GM23338 (cell line): ENCODE measurements at regions not wholly inside any gene's neighbourhood (a gene's known extent, or its start where the extent isn't known, plus 50 kb on each side); places are given as distances from the start of the nearest gene placed in this dataset.

ENCODE experiments used
- ATAC-seq: fragments of 200-7000 bp; cut with Tn5 transposase; 3 replicates; pipeline ENCODE4 v1.9.1; 2020
- DNase-seq: peaks from one replicate; pipeline ENCODE4 v3.0.0-alpha.2; 2015; ENCODE audit warnings: low spot score
- H2AFZ ChIP-seq: fragments of 200-600 bp; sonication (generic); 2 replicates; pipeline ENCODE4 v1.8.0; 2016; ENCODE audit warnings: antibody characterized with exemption, mild to moderate bottlenecking, moderate library complexity
- H3F3A ChIP-seq: fragments of 200-600 bp; sonication (generic); replicated peaks from 2 replicates; pipeline ENCODE4 v1.8.0; 2017; ENCODE audit warnings: antibody characterized with exemption, mixed run types, low read depth
- H3K27ac ChIP-seq: fragments of 200-600 bp; sonication (generic); 2 replicates; pipeline ENCODE4 v1.6.1; 2016; ENCODE audit warnings: low read depth
- H3K27me3 ChIP-seq: fragments of 200-600 bp; sonication (generic); 2 replicates; pipeline ENCODE4 v1.8.0; 2016; ENCODE audit warnings: mild to moderate bottlenecking, mixed run types, moderate library complexity; ENCODE audit not compliant: insufficient read depth
- H3K36me3 ChIP-seq: fragments of 200-600 bp; sonication (generic); 2 replicates; pipeline ENCODE4 v1.8.0; 2016; ENCODE audit warnings: mild to moderate bottlenecking; ENCODE audit not compliant: insufficient read depth
- H3K4me1 ChIP-seq: fragments of 200-600 bp; sonication (generic); 2 replicates; pipeline ENCODE4 v1.8.0; 2016; ENCODE audit warnings: mild to moderate bottlenecking, moderate library complexity; ENCODE audit not compliant: insufficient read depth
- H3K4me2 ChIP-seq: fragments of 200-600 bp; sonication (generic); 2 replicates; pipeline ENCODE4 v1.7.1; 2017; ENCODE audit warnings: mixed run types
- H3K4me3 ChIP-seq: fragments of 200-600 bp; sonication (generic); 2 replicates; pipeline ENCODE4 v1.6.1; 2016; ENCODE audit warnings: mixed run types
- H3K79me2 ChIP-seq: fragments of 200-600 bp; sonication (generic); replicated peaks from 2 replicates; pipeline ENCODE4 v1.8.0; 2017; ENCODE audit warnings: mild to moderate bottlenecking; ENCODE audit not compliant: insufficient read depth
- H3K9me2 ChIP-seq: fragments of 200-600 bp; sonication (generic); 2 replicates; pipeline ENCODE4 v1.8.0; 2017; ENCODE audit not compliant: insufficient read depth
- H4K20me1 ChIP-seq: fragments of 200-600 bp; sonication (generic); replicated peaks from 2 replicates; pipeline ENCODE4 v1.8.0; 2017; ENCODE audit warnings: mild to moderate bottlenecking; ENCODE audit not compliant: insufficient read depth
- H3K27ac Mint-ChIP-seq: 2 replicates; pipeline ENCODE4 v1.8.0; 2020; ENCODE audit warnings: inconsistent platforms, mild to moderate bottlenecking, moderate library complexity, mixed read lengths
- H3K27me3 Mint-ChIP-seq: 3 replicates; pipeline ENCODE4 v1.8.0; 2022; ENCODE audit warnings: low read depth, mild to moderate bottlenecking, moderate library complexity, mixed read lengths, inconsistent platforms; ENCODE audit not compliant: insufficient read depth, poor library complexity
- H3K36me3 Mint-ChIP-seq: 3 replicates; pipeline ENCODE4 v1.8.0; 2021; ENCODE audit warnings: low read depth, mild to moderate bottlenecking, inconsistent platforms, moderate library complexity, mixed read lengths
- H3K4me1 Mint-ChIP-seq: 3 replicates; pipeline ENCODE4 v1.8.0; 2020; ENCODE audit warnings: mild to moderate bottlenecking, inconsistent platforms, mixed read lengths
- H3K4me3 Mint-ChIP-seq: 3 replicates; pipeline ENCODE4 v1.8.0; 2021; ENCODE audit warnings: moderate library complexity, mild to moderate bottlenecking, inconsistent platforms, mixed read lengths
- H3K9me3 Mint-ChIP-seq: 3 replicates; pipeline ENCODE4 v1.8.0; 2020; ENCODE audit warnings: moderate library complexity, mild to moderate bottlenecking, inconsistent platforms, mixed read lengths
- ZNF114 ChIP-seq: fragments of 250-450 bp; sonication (Bioruptor Pico); IDR thresholded peaks from 2 replicates; pipeline ENCODE4 v1.5.0; 2020; ENCODE audit warnings: mild to moderate bottlenecking, moderate library complexity
- ZNF331 ChIP-seq: fragments of 250-450 bp; sonication (Bioruptor Pico); IDR thresholded peaks from 2 replicates; pipeline ENCODE4 v1.5.0; 2020; ENCODE audit warnings: low read depth, mild to moderate bottlenecking, moderate library complexity
- ZNF462 ChIP-seq: fragments of 250-450 bp; sonication (Bioruptor Pico); IDR thresholded peaks from 2 replicates; pipeline ENCODE4 v1.5.0; 2020; ENCODE audit warnings: mild to moderate bottlenecking, moderate library complexity
- TF ChIP-seq, protein P1 (sequence below): IDR thresholded peaks from 2 replicates; pipeline ENCODE4 v1.6.1; 2016; ENCODE audit warnings: antibody characterized with exemption

GRCh38 chr4:11216520-11216919, 212.2 kb downstream of the HS3ST1 start (continued):
- TF ChIP-seq ZNF462 (CRISPR knock-in tag), result no peak
- TF ChIP-seq ZNF114 (CRISPR knock-in tag), result no peak
- TF ChIP-seq ZNF331, result no peak

DNA sequence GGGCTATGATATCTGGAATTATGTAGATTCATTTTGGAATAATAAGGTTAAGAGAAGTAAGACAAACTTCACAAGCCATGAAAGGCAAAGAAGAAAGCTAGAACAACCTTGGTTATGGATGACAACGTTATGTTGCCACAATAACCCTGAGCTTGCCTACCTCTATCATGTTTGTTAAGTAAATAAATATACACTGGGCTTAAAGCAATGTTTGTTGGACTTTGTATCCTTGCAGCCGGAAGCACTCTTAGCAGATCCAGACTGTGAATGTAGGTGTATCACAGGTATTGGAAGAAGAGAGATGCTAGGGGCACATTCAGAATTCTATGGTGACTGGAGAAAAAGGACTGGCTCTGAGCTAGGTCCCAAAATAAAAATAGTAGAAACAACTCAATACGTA, 214.4 kb downstream of the HS3ST1 start:
- no peaks in the 10 kb centered on the region for H3K36me3 ChIP-seq
- H3K79me2 ChIP-seq, result no peaks in the 10 kb centered on the region
- Mint-ChIP-seq H3K27me3 (peaks cover 3% of the 10 kb centered on the region), H3K9me3 (no peaks in the 10 kb centered on the region), H3K4me1 (no peaks in the 10 kb centered on the region; the same call in 2 of the 3 replicates), H3K36me3 (no peaks in the 10 kb centered on the region), H3K27ac (no peak overlapping the region), H3K4me3 (no peak overlapping the region)
- no peaks in the 10 kb centered on the region for H4K20me1 ChIP-seq
- no peak overlapping the region for H3K4me2 ChIP-seq
- TF ChIP-seq, protein P1, sequence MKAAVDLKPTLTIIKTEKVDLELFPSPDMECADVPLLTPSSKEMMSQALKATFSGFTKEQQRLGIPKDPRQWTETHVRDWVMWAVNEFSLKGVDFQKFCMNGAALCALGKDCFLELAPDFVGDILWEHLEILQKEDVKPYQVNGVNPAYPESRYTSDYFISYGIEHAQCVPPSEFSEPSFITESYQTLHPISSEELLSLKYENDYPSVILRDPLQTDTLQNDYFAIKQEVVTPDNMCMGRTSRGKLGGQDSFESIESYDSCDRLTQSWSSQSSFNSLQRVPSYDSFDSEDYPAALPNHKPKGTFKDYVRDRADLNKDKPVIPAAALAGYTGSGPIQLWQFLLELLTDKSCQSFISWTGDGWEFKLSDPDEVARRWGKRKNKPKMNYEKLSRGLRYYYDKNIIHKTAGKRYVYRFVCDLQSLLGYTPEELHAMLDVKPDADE, result no peak
- no peak overlapping the region for H2AFZ ChIP-seq
- no peak overlapping the region for H3K27ac ChIP-seq
- DNase-seq (no peak), ATAC-seq (no peak)
- no peaks in the 10 kb centered on the region for H3K4me1 ChIP-seq
- H3K27me3 ChIP-seq, result no peaks in the 10 kb centered on the region
- peaks cover 7% of the 10 kb centered on the region; the same call in 1 of the 2 replicates for H3K9me2 ChIP-seq
- H3F3A ChIP-seq, result no peaks in the 10 kb centered on the region
- no peak overlapping the region for H3K4me3 ChIP-seq
